ENCODE measurements at regions not wholly inside any gene's neighbourhood (a gene's known extent, or its start where the extent isn't known, plus 50 kb on each side); places are given as distances from the start of the nearest gene placed in this dataset.

DNA sequence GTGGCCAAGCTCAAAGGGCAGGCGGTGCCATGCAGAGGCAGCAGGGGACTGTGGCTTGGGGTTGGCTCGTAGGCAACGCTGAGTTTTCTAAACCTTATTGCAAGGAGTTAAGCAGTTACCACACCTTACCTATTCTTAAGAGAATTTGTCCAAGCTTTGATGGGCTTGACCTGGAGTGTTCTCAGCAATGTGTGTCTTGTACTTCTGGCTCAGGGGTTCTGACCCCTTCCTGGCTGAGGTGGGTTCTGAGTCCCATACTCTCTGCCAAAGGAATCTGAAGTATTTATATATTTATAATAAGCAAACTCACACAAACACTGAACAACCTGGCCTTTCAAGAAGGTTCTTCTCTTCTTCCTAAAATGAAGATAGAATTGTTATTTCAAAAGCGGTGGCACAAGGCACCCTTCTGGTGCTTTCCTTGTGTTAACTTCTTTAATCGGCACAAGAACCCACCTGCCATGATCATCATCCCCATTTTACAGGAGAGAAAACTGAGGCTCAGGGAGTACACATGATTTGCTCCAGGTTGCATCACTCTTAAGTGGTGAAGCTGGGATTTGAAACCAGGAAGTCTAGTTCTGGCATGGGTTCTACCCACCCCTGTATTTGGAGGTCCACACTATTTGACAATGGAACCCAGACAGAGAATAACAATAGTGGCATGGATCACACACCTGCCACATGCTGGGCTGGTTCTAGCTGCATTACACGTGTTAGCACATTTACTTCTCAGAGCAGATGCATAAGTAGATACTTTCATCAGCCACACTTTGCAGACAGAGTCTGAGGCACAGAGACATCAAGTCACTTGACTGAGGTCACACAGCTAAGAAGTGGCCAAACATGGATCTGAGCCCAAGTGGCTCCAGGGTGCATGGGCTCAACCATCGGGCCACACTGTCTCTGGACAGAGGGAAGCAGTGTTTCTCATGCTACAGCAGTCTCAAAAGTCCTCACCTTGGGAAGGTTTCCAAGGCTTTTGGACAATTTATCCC lies 224.0 kb downstream of the AACS start:
- TF ChIP-seq GATA3 (IDR thresholded peaks at IDR 0.05; ENCODE audit: low read depth, low read length): no peak
- TF ChIP-seq GATA2 (IDR thresholded peaks at IDR 0.05; ENCODE audit: low read depth, low read length): no peak

Data from SH-SY5Y (cell line).